Lower leg skin (tissue), 4 donors: ENCODE measurements at regions not wholly inside any gene's neighbourhood (a gene's known extent, or its start where the extent isn't known, plus 50 kb on each side); places are given as distances from the start of the nearest gene placed in this dataset.

Source experiments
- DNase-seq, 2 donors: peaks; one replicate each; pipeline ENCODE4 v3.0.0-alpha.2; 2019; ENCODE audit warnings: low spot score in 2 of 2
- H3K4me3 ChIP-seq: fragments of 200-600 bp; sonication (generic); 2 replicates; pipeline ENCODE4 v1.5.1; 2017; ENCODE audit warnings: mild to moderate bottlenecking, low read depth; ENCODE audit not compliant: poor library complexity, severe bottlenecking
- CTCF ChIP-seq, 3 donors: fragments of 450-650 bp; IDR thresholded peaks; one replicate each; pipeline ENCODE4 v1.5.1; 2016; ENCODE audit warnings: antibody characterized with exemption in 3 of 3, mild to moderate bottlenecking in 3 of 3, moderate library complexity in 2 of 3
- POLR2A ChIP-seq, 2 donors: fragments of 450-650 bp; IDR thresholded peaks; one replicate each; pipeline ENCODE4 v1.6.1; 2016 to 2017; ENCODE audit warnings: antibody characterized with exemption in 2 of 2, mild to moderate bottlenecking in 1 of 2, moderate library complexity in 1 of 2
- WGBS, 2 donors: methylation state at CpG; one replicate each; pipeline ENCODE4 v1.1.5; 2018; 5-methylcytosine and 5-hydroxymethylcytosine counted together
- intact Hi-C: fragments of 100-400 bp; cut with DNase I; formaldehyde crosslinking; loops from one replicate; pipeline ENCODE4 v1.15.0; 2023; ENCODE audit warnings: low total_unique reads

GRCh38 chr9:12874395-12874794, 99.6 kb downstream of the LURAP1L start:
- no peak overlapping the region for H3K4me3 ChIP-seq
- 22 to 37% methylated on average over 3 of the region's 3 CpGs for WGBS, 2 donors
- no peak for DNase-seq
- no peak for TF ChIP-seq CTCF (IDR thresholded peaks at IDR 0.05)
- no peak for TF ChIP-seq POLR2A (IDR thresholded peaks at IDR 0.05)
- intact Hi-C loops = no loop called here

GRCh38 chr9:12875191-12875590, 100.4 kb downstream of the LURAP1L start:
- TF ChIP-seq CTCF (IDR thresholded peaks at IDR 0.05) (no peak), POLR2A (IDR thresholded peaks at IDR 0.05) (no peak)
- H3K4me3 ChIP-seq = no peak overlapping the region
- intact Hi-C loops = no loop called here

GRCh38 chr9:12876872-12877271, 102.1 kb downstream of the LURAP1L start:
- 36 to 41% methylated on average over 2 of the region's 2 CpGs for WGBS, 2 donors
- no peak overlapping the region for H3K4me3 ChIP-seq
- TF ChIP-seq CTCF (IDR thresholded peaks at IDR 0.05) = no peak
- no peak for TF ChIP-seq POLR2A (IDR thresholded peaks at IDR 0.05)
- intact Hi-C loops = no loop called here
- no peak for DNase-seq

More at GRCh38 chr9:12875191-12875590, 100.4 kb downstream of the LURAP1L start:
- DNase-seq = no peak

GRCh38 chr9:12878351-12878978, 103.6 kb downstream of the LURAP1L start:
- TF ChIP-seq CTCF (IDR thresholded peaks at IDR 0.05) = no peak
- TF ChIP-seq POLR2A (IDR thresholded peaks at IDR 0.05) = no peak
- no peak overlapping the region for H3K4me3 ChIP-seq
- intact Hi-C loops = no loop called here
- no peak for DNase-seq
- 48 to 49% methylated on average over 5 of the region's 5 CpGs for WGBS, 2 donors

GRCh38 chr9:12879961-12880360, 105.1 kb downstream of the LURAP1L start:
- no peak for DNase-seq
- no peak for TF ChIP-seq CTCF (IDR thresholded peaks at IDR 0.05)
- no peak for TF ChIP-seq POLR2A (IDR thresholded peaks at IDR 0.05)
- intact Hi-C loops = no loop called here
- H3K4me3 ChIP-seq = no peak overlapping the region

GRCh38 chr9:12880406-12881015, 105.7 kb downstream of the LURAP1L start:
- no peak for DNase-seq
- TF ChIP-seq CTCF (IDR thresholded peaks at IDR 0.05) (no peak), POLR2A (IDR thresholded peaks at IDR 0.05) (no peak)
- H3K4me3 ChIP-seq = no peak overlapping the region
- intact Hi-C loops = no loop called here
- 27 to 36% methylated on average over 3 of the region's 3 CpGs for WGBS, 2 donors
